Right cardiac atrium (tissue), 5 donors: ENCODE measurements at regions not wholly inside any gene's neighbourhood (a gene's known extent, or its start where the extent isn't known, plus 50 kb on each side); places are given as distances from the start of the nearest gene placed in this dataset.

Source experiments
- ATAC-seq, 2 donors: fragments of 200-7000 bp; cut with Tn5 transposase; one replicate each; pipeline versions ENCODE4 v1.8.0 to v1.9.1; 2020; ENCODE audit warnings: moderate library complexity in 2 of 2, mild to moderate bottlenecking in 1 of 2
- DNase-seq, 3 donors: peaks; one replicate each; pipeline ENCODE4 v3.0.0-alpha.2; 2020
- H3K27ac ChIP-seq: one replicate; pipeline ENCODE4 v1.5.1; 2013; ENCODE audit warnings: mild to moderate bottlenecking, low read length, control low read depth, moderate library complexity
- H3K27me3 ChIP-seq: one replicate; pipeline ENCODE4 v1.6.1; 2013; ENCODE audit not compliant: control insufficient read depth, insufficient read depth
- H3K4me1 ChIP-seq: one replicate; pipeline ENCODE4 v1.6.1; 2013; ENCODE audit warnings: low read length; ENCODE audit not compliant: control insufficient read depth, insufficient read depth
- H3K4me3 ChIP-seq: one replicate; pipeline ENCODE4 v1.5.1; 2013; ENCODE audit warnings: low read length, control low read depth
- H3K9me3 ChIP-seq: one replicate; pipeline ENCODE4 v1.6.1; 2013; ENCODE audit warnings: low read length; ENCODE audit not compliant: control insufficient read depth
- WGBS: extraction: QIAGEN DNeasy Blood & Tissue Kit; methylation state at CpG from one replicate; pipeline ENCODE4 v1.1.7; 2013; 5-methylcytosine and 5-hydroxymethylcytosine counted together
- intact Hi-C, 4 donors: fragments of 100-400 bp; cut with DNase I; formaldehyde crosslinking; loops; one replicate each; pipeline versions ENCODE4 v1.11.0 to v1.14.0; 2022 to 2023
- donor health status: healthy with polysubstance abuse.
- donor health status: DM: no; HTN: yes; CAD: no.
- donor health status: DM: no; HTN: no; CAD: no.
- donor health status: DM: no; HTN: yes; CAD: no; lungs with severe emphysema.
- donor health status: DM: yes; HTN: yes; CAD: no.

DNA sequence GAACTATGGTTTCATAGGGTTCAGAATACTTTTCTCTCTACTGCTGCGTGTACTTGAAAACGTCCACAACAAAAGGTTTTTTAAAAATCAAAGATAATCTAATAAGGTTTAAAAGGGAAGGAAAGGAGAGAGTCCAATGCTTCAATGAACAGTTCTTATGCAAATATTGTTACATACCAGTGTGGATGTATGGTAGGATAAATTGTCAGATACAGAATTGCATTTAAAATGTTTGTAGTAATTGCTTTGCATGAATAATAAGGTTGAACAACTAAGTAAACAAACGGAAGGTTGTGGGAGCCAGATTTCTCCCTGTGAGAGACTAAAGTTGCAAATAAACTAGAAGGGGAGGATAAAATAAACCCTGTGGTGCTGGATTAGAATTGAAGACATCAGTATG lies 53.8 kb upstream of the RBBP8 start:
- intact Hi-C loops: no loop called here
- DNase-seq: no peak
- no peaks in the 10 kb centered on the region for H3K9me3 ChIP-seq
- no peak overlapping the region for H3K27ac ChIP-seq
- WGBS: 82% methylated on average over 3 of the region's 3 CpGs
- H3K4me3 ChIP-seq: no peak overlapping the region
- no peak for ATAC-seq
- H3K27me3 ChIP-seq: no peaks in the 10 kb centered on the region
- H3K4me1 ChIP-seq: no peaks in the 10 kb centered on the region

DNA sequence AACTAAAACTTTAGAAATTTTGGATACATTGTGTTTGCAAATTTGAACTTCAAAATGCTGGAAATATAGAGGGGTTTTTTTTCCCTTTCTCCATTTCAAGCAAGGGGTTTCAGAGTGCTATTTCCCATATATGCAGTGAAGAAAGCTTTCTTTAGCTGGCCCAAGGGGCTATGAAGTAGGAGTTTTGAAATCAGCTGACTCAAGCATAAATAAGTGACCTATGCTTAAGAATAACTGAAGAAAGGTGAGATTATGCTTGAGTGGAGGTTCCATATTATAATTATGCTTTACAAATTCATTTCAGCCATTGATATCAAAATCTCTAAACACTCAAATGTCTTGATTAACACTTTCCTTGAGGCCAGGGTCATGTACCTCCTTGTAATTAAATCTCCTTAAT lies 51.0 kb upstream of the RBBP8 start:
- ATAC-seq: no peak
- Histone ChIP-seq H3K4me3 (no peak overlapping the region), H3K9me3 (no peaks in the 10 kb centered on the region), H3K27me3 (no peaks in the 10 kb centered on the region), H3K4me1 (no peaks in the 10 kb centered on the region), H3K27ac (no peak overlapping the region)
- no peak for DNase-seq
- intact Hi-C loops: no loop called here

DNA sequence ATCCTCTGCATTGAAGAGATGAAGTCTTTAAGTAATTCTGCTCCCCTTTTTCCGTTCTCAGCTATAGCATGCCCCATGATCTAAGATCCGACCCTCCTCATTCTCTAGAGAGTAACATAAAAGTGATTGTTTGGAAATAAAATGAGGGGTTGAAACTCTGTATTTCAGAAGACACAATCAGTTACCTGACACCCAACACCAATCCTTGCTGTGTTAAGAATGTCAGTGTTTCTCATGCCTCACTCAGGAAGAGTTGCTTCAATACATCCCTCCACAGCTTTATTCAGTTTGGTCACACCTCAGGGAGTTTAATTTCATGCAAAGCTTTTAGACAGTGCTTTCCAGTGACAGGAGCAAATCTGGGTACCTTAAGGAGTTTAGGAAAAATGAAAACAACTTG lies 49.9 kb upstream of the RBBP8 start:
- H3K4me1 ChIP-seq: no peaks in the 10 kb centered on the region
- WGBS: 87% methylated on average over 2 of the region's 2 CpGs
- H3K9me3 ChIP-seq: no peaks in the 10 kb centered on the region
- ATAC-seq (no peak), DNase-seq (no peak)
- H3K27ac ChIP-seq: no peak overlapping the region
- intact Hi-C loops: no loop called here
- H3K4me3 ChIP-seq: no peak overlapping the region
- no peaks in the 10 kb centered on the region for H3K27me3 ChIP-seq
